H9 (cell line): ENCODE measurements at regions not wholly inside any gene's neighbourhood (a gene's known extent, or its start where the extent isn't known, plus 50 kb on each side); places are given as distances from the start of the nearest gene placed in this dataset.

Experiments
- DNase-seq: peaks from one replicate; pipeline ENCODE4 v3.0.0-alpha.2; 2017
- H2AFZ ChIP-seq: one replicate; pipeline ENCODE4 v1.6.1; 2013; ENCODE audit warnings: mild to moderate bottlenecking, low read length, control low read depth, moderate library complexity
- H2AK5ac ChIP-seq: 2 replicates; pipeline ENCODE4 v1.6.1; 2013; ENCODE audit warnings: low read length, control low read depth, mixed read lengths; ENCODE audit not compliant: insufficient read length
- H2BK120ac ChIP-seq: one replicate; pipeline ENCODE4 v1.6.1; 2013; ENCODE audit warnings: low read depth, mild to moderate bottlenecking, low read length, control low read depth, inconsistent platforms; ENCODE audit not compliant: poor library complexity, severe bottlenecking
- H2BK12ac ChIP-seq: 2 replicates; pipeline ENCODE4 v1.6.1; 2013; ENCODE audit warnings: low read length, control low read depth, mixed read lengths, low read depth; ENCODE audit not compliant: insufficient read length
- H2BK15ac ChIP-seq: 2 replicates; pipeline ENCODE4 v1.6.1; 2013; ENCODE audit warnings: low read depth, low read length, control low read depth
- H2BK20ac ChIP-seq: one replicate; pipeline ENCODE4 v1.6.1; 2013; ENCODE audit warnings: low read depth, mild to moderate bottlenecking, low read length, control low read depth, inconsistent platforms; ENCODE audit not compliant: poor library complexity, severe bottlenecking
- H2BK5ac ChIP-seq: 2 replicates; pipeline ENCODE4 v1.6.1; 2013; ENCODE audit warnings: low read length, control low read depth, mixed read lengths; ENCODE audit not compliant: insufficient read length
- H3K14ac ChIP-seq: 2 replicates; pipeline ENCODE4 v1.6.1; 2013; ENCODE audit warnings: low read length, control low read depth; ENCODE audit not compliant: insufficient read depth
- H3K18ac ChIP-seq: 2 replicates; pipeline ENCODE4 v1.6.1; 2013; ENCODE audit warnings: low read depth, mild to moderate bottlenecking, mixed read lengths, low read length, control low read depth; ENCODE audit not compliant: insufficient read length
- H3K23ac ChIP-seq: 2 replicates; pipeline ENCODE4 v1.6.1; 2013; ENCODE audit warnings: low read length, control low read depth, mixed read lengths, low read depth; ENCODE audit not compliant: insufficient read length
- H3K23me2 ChIP-seq: 2 replicates; pipeline ENCODE4 v1.6.1; 2013; ENCODE audit warnings: low read depth, mild to moderate bottlenecking, mixed read lengths, low read length, control low read depth; ENCODE audit not compliant: insufficient read length, poor library complexity, severe bottlenecking
- H3K27ac ChIP-seq: 2 replicates; pipeline ENCODE4 v1.5.1; 2013; ENCODE audit warnings: low read length, control low read depth, mixed read lengths, low read depth; ENCODE audit not compliant: insufficient read length
- H3K27me3 ChIP-seq: 2 replicates; pipeline ENCODE4 v1.6.1; 2013; ENCODE audit warnings: low read length, control low read depth, inconsistent platforms; ENCODE audit not compliant: insufficient read depth
- H3K4ac ChIP-seq: 2 replicates; pipeline ENCODE4 v1.6.1; 2013; ENCODE audit warnings: low read depth, mild to moderate bottlenecking, control low read depth, inconsistent platforms, low read length, moderate library complexity
- H3K4me1 ChIP-seq: 2 replicates; pipeline ENCODE4 v1.6.1; 2013; ENCODE audit warnings: low read length, control low read depth, inconsistent platforms; ENCODE audit not compliant: insufficient read depth
- H3K4me2 ChIP-seq: 2 replicates; pipeline ENCODE4 v1.6.1; 2013; ENCODE audit warnings: low read length, control low read depth, mixed read lengths; ENCODE audit not compliant: insufficient read length, insufficient read depth
- H3K56ac ChIP-seq: 2 replicates; pipeline ENCODE4 v1.6.1; 2013; ENCODE audit warnings: low read depth, mild to moderate bottlenecking, mixed read lengths, low read length, control low read depth; ENCODE audit not compliant: insufficient read length
- H3K79me1 ChIP-seq: 2 replicates; pipeline ENCODE4 v1.6.1; 2013; ENCODE audit warnings: low read depth, mild to moderate bottlenecking, moderate library complexity, low read length, control low read depth, inconsistent platforms; ENCODE audit not compliant: insufficient read depth, poor library complexity, severe bottlenecking
- H3K79me2 ChIP-seq: 2 replicates; pipeline ENCODE4 v1.6.1; 2013; ENCODE audit warnings: low read length, control low read depth, inconsistent platforms; ENCODE audit not compliant: insufficient read depth
- H3K9ac ChIP-seq: 2 replicates; pipeline ENCODE4 v1.6.1; 2013; ENCODE audit warnings: low read length, control low read depth, mixed read lengths; ENCODE audit not compliant: insufficient read length; ENCODE audit errors: extremely low read depth
- H3K9me3 ChIP-seq: one replicate; pipeline ENCODE4 v1.6.1; 2013; ENCODE audit warnings: low read depth, low read length, inconsistent platforms; ENCODE audit not compliant: control insufficient read depth
- H3T11ph ChIP-seq: one replicate; pipeline ENCODE4 v1.6.1; 2013; ENCODE audit warnings: mild to moderate bottlenecking, low read length, control low read depth, inconsistent platforms
- H4K20me1 ChIP-seq: one replicate; pipeline ENCODE4 v1.6.1; 2013; ENCODE audit not compliant: control insufficient read depth, insufficient read length, insufficient read depth
- H4K5ac ChIP-seq: 2 replicates; pipeline ENCODE4 v1.6.1; 2013; ENCODE audit warnings: low read depth, mild to moderate bottlenecking, mixed read lengths, low read length, control low read depth; ENCODE audit not compliant: insufficient read length
- H4K8ac ChIP-seq: replicated peaks from 2 replicates; pipeline ENCODE4 v1.6.1; 2013; ENCODE audit warnings: low read length, control low read depth, mixed read lengths, low read depth; ENCODE audit not compliant: insufficient read length
- H4K91ac ChIP-seq: 2 replicates; pipeline ENCODE4 v1.6.1; 2013; ENCODE audit warnings: low read depth, mild to moderate bottlenecking, moderate library complexity, mixed read lengths, low read length, control low read depth; ENCODE audit not compliant: insufficient read length
- H3K27ac Mint-ChIP-seq, 3 experiments: 2 replicates in 2 of 3; 3 replicates in 1 of 3; pipeline ENCODE4 v1.8.0; 2020 to 2021; ENCODE audit warnings: mixed read lengths in 3 of 3, mild to moderate bottlenecking in 1 of 3, moderate library complexity in 1 of 3
- H3K27me3 Mint-ChIP-seq: 2 replicates; pipeline ENCODE4 v1.8.0; 2021; ENCODE audit warnings: low read depth, mild to moderate bottlenecking, moderate library complexity, mixed read lengths
- H3K36me3 Mint-ChIP-seq, 3 experiments: 2 replicates in 2 of 3; 3 replicates in 1 of 3; pipeline ENCODE4 v1.8.0; 2020 to 2021; ENCODE audit warnings: low read depth in 3 of 3, mixed read lengths in 3 of 3; ENCODE audit not compliant: insufficient read depth in 1 of 3
- H3K4me1 Mint-ChIP-seq, 2 experiments: 2 replicates each; pipeline ENCODE4 v1.8.0; 2020; ENCODE audit warnings: mixed read lengths in 2 of 2
- H3K4me3 Mint-ChIP-seq, 2 experiments: 2 replicates in 1 of 2; 3 replicates in 1 of 2; pipeline ENCODE4 v1.8.0; 2020 to 2021; ENCODE audit warnings: mild to moderate bottlenecking in 2 of 2, mixed read lengths in 2 of 2, moderate library complexity in 1 of 2
- H3K9me3 Mint-ChIP-seq, 2 experiments: 2 replicates in 1 of 2; 3 replicates in 1 of 2; pipeline ENCODE4 v1.8.0; 2020; ENCODE audit warnings: mild to moderate bottlenecking in 2 of 2, mixed read lengths in 2 of 2, moderate library complexity in 1 of 2
- CTCF ChIP-seq: fragments of 200-600 bp; sonication (generic); conservative IDR thresholded peaks from 3 replicates; pipeline ENCODE4 v1.8.0; 2021; ENCODE audit warnings: antibody characterized with exemption, mild to moderate bottlenecking
- WGBS: extraction: QIAGEN DNeasy Blood & Tissue Kit; methylation state at CpG from one replicate; pipeline ENCODE4 v1.1.7; 2013; ENCODE audit warnings: missing lambda C conversion rate, low lambda C conversion rate, mixed read lengths; ENCODE audit not compliant: insufficient read length; ENCODE audit errors: extremely low coverage; 5-methylcytosine and 5-hydroxymethylcytosine counted together

GRCh38 chr22:47598864-47599263, 836.4 kb downstream of the TBC1D22A start:
- H3K36me3 Mint-ChIP-seq = peaks cover 0 to 31% (median 25%) of the 10 kb centered on the region in 3 experiments; a peak in 4 of 7 replicates
- DNase-seq = no peak
- peaks cover 39% of the 10 kb centered on the region for H3K9me3 ChIP-seq

More at GRCh38 chr22:47598864-47599263, 836.4 kb downstream of the TBC1D22A start:
- Histone ChIP-seq H3K4ac (no peak overlapping the region), H2AK5ac (no peak overlapping the region), H3K9ac (no peak overlapping the region), H2AFZ (no peak overlapping the region), H3K23ac (no peak overlapping the region), H4K20me1 (no peaks in the 10 kb centered on the region), H4K5ac (no peak overlapping the region), H2BK5ac (no peak overlapping the region), H3K4me1 (no peaks in the 10 kb centered on the region), H3K18ac (no peak overlapping the region), H2BK15ac (no peak overlapping the region), H4K91ac (no peak overlapping the region), H3K79me2 (no peaks in the 10 kb centered on the region), H3K27ac (no peak overlapping the region), H3K79me1 (no peaks in the 10 kb centered on the region), H3K14ac (no peak overlapping the region), H4K8ac (no peak overlapping the region), H3K56ac (no peak overlapping the region), H2BK120ac (no peak overlapping the region), H2BK12ac (no peak overlapping the region), H3K23me2 (no peaks in the 10 kb centered on the region), H3K27me3 (no peaks in the 10 kb centered on the region), H3K4me2 (no peak overlapping the region), H2BK20ac (no peak overlapping the region), H3T11ph (no peak overlapping the region)
- Mint-ChIP-seq H3K9me3 (peaks cover 12 to 88% of the 10 kb centered on the region in 2 experiments), H3K4me3 (no peak overlapping the region), H3K4me1 (no peaks in the 10 kb centered on the region), H3K27ac (no peak overlapping the region), H3K27me3 (peaks cover 15% of the 10 kb centered on the region)
- WGBS = no CpG with 5 or more reads among the region's 6 CpGs
- TF ChIP-seq CTCF = no peak
